Erythroblast (primary cell): ENCODE measurements at regions not wholly inside any gene's neighbourhood (a gene's known extent, or its start where the extent isn't known, plus 50 kb on each side); places are given as distances from the start of the nearest gene placed in this dataset.

Source experiments
- DNase-seq, 2 experiments: peaks; one replicate each; lab custom pipeline; 2025; lab: John Stamatoyannopoulos, UW
- GATA1 ChIP-seq: IDR thresholded peaks from 2 replicates; pipeline ENCODE4 v1.6.1; 2011; ENCODE audit warnings: low read depth, mild to moderate bottlenecking, control low read depth, low read length, moderate library complexity
- POLR2A ChIP-seq: IDR thresholded peaks from 2 replicates; pipeline ENCODE4 v1.6.1; 2011; ENCODE audit warnings: mild to moderate bottlenecking, low read length

- no peak for DNase-seq
Observed at GRCh38 chr1:38268226-38268625, 221.6 kb upstream of the POU3F1 start.

GRCh38 chr1:38267037-38268036, 220.7 kb upstream of the POU3F1 start:
- no peak for TF ChIP-seq POLR2A
- no peak for TF ChIP-seq GATA1
- no peak for DNase-seq

More at GRCh38 chr1:38268226-38268625, 221.6 kb upstream of the POU3F1 start:
- no peak for TF ChIP-seq GATA1
- TF ChIP-seq POLR2A, result no peak

GRCh38 chr1:38266197-38266520, 219.6 kb upstream of the POU3F1 start:
- TF ChIP-seq GATA1 (no peak), POLR2A (no peak)
- DNase-seq, result no peak

GRCh38 chr1:38265293-38266196, 219.0 kb upstream of the POU3F1 start:
- DNase-seq, result no peak
- TF ChIP-seq POLR2A (no peak), GATA1 (no peak)

GRCh38 chr1:38263438-38263837, 216.8 kb upstream of the POU3F1 start:
- no peak for TF ChIP-seq POLR2A
- no peak for TF ChIP-seq GATA1
- no peak for DNase-seq

- DNase-seq, result no peak
- TF ChIP-seq GATA1 (no peak), POLR2A (no peak)
Observed at GRCh38 chr1:38261574-38261973, 215.0 kb upstream of the POU3F1 start.

GRCh38 chr1:38258085-38258627, 211.6 kb upstream of the POU3F1 start:
- no peak for DNase-seq
- no peak for TF ChIP-seq POLR2A
- TF ChIP-seq GATA1, result no peak

- DNase-seq, result no peak
- TF ChIP-seq GATA1 (no peak), POLR2A (no peak)
Observed at GRCh38 chr1:38257374-38257773, 210.8 kb upstream of the POU3F1 start.

- DNase-seq, result no peak
- no peak for TF ChIP-seq GATA1
- TF ChIP-seq POLR2A, result no peak
Observed at GRCh38 chr1:38256072-38256471, 209.5 kb upstream of the POU3F1 start.

- DNase-seq, result no peak
- TF ChIP-seq GATA1 (no peak), POLR2A (no peak)
Observed at GRCh38 chr1:38253314-38253713, 206.7 kb upstream of the POU3F1 start.

- TF ChIP-seq POLR2A (no peak), GATA1 (no peak)
- no peak for DNase-seq
Observed at GRCh38 chr1:38250356-38250755, 203.8 kb upstream of the POU3F1 start.

- TF ChIP-seq POLR2A (no peak), GATA1 (no peak)
- no peak for DNase-seq
Observed at GRCh38 chr1:38249001-38249400, 202.4 kb upstream of the POU3F1 start.

GRCh38 chr1:38246955-38247952, 200.7 kb upstream of the POU3F1 start:
- DNase-seq, result no peak
- TF ChIP-seq POLR2A (no peak), GATA1 (no peak)
